ENCODE measurements at regions not wholly inside any gene's neighbourhood (a gene's known extent, or its start where the extent isn't known, plus 50 kb on each side); places are given as distances from the start of the nearest gene placed in this dataset.
"Not testable (repeated sequence)": the region's sequence is repeated elsewhere in the genome, so short reads cannot be mapped to it uniquely, and the experiment has no call there.

DNA sequence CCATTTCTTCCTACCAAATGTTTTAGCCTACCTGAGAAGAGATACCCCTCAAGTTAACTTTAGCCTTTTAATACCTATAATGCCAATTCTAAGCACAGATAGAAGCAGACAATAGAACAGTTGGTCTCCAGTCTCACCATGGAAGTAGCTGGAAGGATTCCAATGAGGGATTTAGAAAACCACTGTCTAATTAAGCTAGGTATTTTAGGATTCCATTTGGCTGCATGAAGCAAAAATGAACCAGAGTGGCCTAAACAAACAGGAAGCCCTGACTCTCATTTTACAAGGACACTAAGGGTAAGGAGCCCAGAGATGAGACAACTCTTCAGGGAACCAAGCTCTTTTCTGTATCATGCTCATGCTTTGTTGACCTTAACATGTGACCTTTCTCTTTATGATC is 199.2 kb downstream of the ALDH8A1 start:
- no peak overlapping the region for H2AFZ ChIP-seq (ENCODE audit: low read length)
- H3K4me2 ChIP-seq (ENCODE audit: low read depth, low read length), result no peak overlapping the region
- no peak for DNase-seq
- no peaks in the 10 kb centered on the region for H3K36me3 ChIP-seq (replicated peaks; ENCODE audit: insufficient read depth, low read length)
- no peaks in the 10 kb centered on the region for H3K4me1 ChIP-seq (ENCODE audit: low read length)
- TF ChIP-seq, protein P1, sequence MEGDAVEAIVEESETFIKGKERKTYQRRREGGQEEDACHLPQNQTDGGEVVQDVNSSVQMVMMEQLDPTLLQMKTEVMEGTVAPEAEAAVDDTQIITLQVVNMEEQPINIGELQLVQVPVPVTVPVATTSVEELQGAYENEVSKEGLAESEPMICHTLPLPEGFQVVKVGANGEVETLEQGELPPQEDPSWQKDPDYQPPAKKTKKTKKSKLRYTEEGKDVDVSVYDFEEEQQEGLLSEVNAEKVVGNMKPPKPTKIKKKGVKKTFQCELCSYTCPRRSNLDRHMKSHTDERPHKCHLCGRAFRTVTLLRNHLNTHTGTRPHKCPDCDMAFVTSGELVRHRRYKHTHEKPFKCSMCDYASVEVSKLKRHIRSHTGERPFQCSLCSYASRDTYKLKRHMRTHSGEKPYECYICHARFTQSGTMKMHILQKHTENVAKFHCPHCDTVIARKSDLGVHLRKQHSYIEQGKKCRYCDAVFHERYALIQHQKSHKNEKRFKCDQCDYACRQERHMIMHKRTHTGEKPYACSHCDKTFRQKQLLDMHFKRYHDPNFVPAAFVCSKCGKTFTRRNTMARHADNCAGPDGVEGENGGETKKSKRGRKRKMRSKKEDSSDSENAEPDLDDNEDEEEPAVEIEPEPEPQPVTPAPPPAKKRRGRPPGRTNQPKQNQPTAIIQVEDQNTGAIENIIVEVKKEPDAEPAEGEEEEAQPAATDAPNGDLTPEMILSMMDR (IDR thresholded peaks at IDR 0.05; ENCODE audit: low read length), result no peak
- TF ChIP-seq EZH2phosphoT487 (IDR thresholded peaks at IDR 0.05; ENCODE audit: low read length) (no peak), EZH2 (optimal IDR thresholded peaks at IDR 0.05; ENCODE audit: low read depth, low read length) (no peak)
- H3K4me3 ChIP-seq (ENCODE audit: low read length), result no peak overlapping the region
- H3K79me2 ChIP-seq (ENCODE audit: low read length), result no peaks in the 10 kb centered on the region
- H3K9me3 ChIP-seq (replicated peaks; ENCODE audit: insufficient read depth, low read length), result no peaks in the 10 kb centered on the region
- no peak overlapping the region for H3K27ac ChIP-seq (ENCODE audit: low read length)
- no peaks in the 10 kb centered on the region for H4K20me1 ChIP-seq (ENCODE audit: insufficient read depth, low read length)
- H3K9me2 ChIP-seq (replicated peaks; ENCODE audit: insufficient read depth, low read length), result no peaks in the 10 kb centered on the region
- no peaks in the 10 kb centered on the region for H3F3A ChIP-seq (ENCODE audit: insufficient read depth, low read length)
- no peak overlapping the region for H3K9ac ChIP-seq (ENCODE audit: low read length)
- H3K27me3 ChIP-seq (replicated peaks; ENCODE audit: insufficient read depth, low read length), result no peaks in the 10 kb centered on the region

- H3K36me3 ChIP-seq (replicated peaks; ENCODE audit: insufficient read depth, low read length), result no peaks in the 10 kb centered on the region
- no peaks in the 10 kb centered on the region for H4K20me1 ChIP-seq (ENCODE audit: insufficient read depth, low read length)
- no peak overlapping the region for H3K9ac ChIP-seq (ENCODE audit: low read length)
- no peaks in the 10 kb centered on the region for H3K9me3 ChIP-seq (replicated peaks; ENCODE audit: insufficient read depth, low read length)
- no peaks in the 10 kb centered on the region for H3K79me2 ChIP-seq (ENCODE audit: low read length)
- DNase-seq, result no peak
- no peaks in the 10 kb centered on the region for H3K27me3 ChIP-seq (replicated peaks; ENCODE audit: insufficient read depth, low read length)
- H2AFZ ChIP-seq (ENCODE audit: low read length), result no peak overlapping the region
- H3K27ac ChIP-seq (ENCODE audit: low read length), result no peak overlapping the region
- no peak overlapping the region for H3K4me2 ChIP-seq (ENCODE audit: low read depth, low read length)
- H3K4me3 ChIP-seq (ENCODE audit: low read length), result no peak overlapping the region
- no peak for TF ChIP-seq EZH2phosphoT487 (IDR thresholded peaks at IDR 0.05; ENCODE audit: low read length)
- no peak for TF ChIP-seq EZH2 (optimal IDR thresholded peaks at IDR 0.05; ENCODE audit: low read depth, low read length)
- TF ChIP-seq, protein P1 (IDR thresholded peaks at IDR 0.05; ENCODE audit: low read length), result no peak
- no peaks in the 10 kb centered on the region for H3K4me1 ChIP-seq (ENCODE audit: low read length)
- no peaks in the 10 kb centered on the region for H3K9me2 ChIP-seq (replicated peaks; ENCODE audit: insufficient read depth, low read length)
- H3F3A ChIP-seq (ENCODE audit: insufficient read depth, low read length), result no peaks in the 10 kb centered on the region
Measured at GRCh38 chr6:134748484-134748883, 201.4 kb downstream of the ALDH8A1 start.

- H3K9me2 ChIP-seq (replicated peaks; ENCODE audit: insufficient read depth, low read length); H3K4me1 ChIP-seq (ENCODE audit: low read length); H3K9ac ChIP-seq (ENCODE audit: low read length); H2AFZ ChIP-seq (ENCODE audit: low read length); H3F3A ChIP-seq (ENCODE audit: insufficient read depth, low read length); H3K4me2 ChIP-seq (ENCODE audit: low read depth, low read length); DNase-seq; H3K9me3 ChIP-seq (replicated peaks; ENCODE audit: insufficient read depth, low read length); H4K20me1 ChIP-seq (ENCODE audit: insufficient read depth, low read length); H3K27ac ChIP-seq (ENCODE audit: low read length); H3K27me3 ChIP-seq (replicated peaks; ENCODE audit: insufficient read depth, low read length); H3K4me3 ChIP-seq (ENCODE audit: low read length); H3K79me2 ChIP-seq (ENCODE audit: low read length); H3K36me3 ChIP-seq (replicated peaks; ENCODE audit: insufficient read depth, low read length): not testable (repeated sequence)
Measured at GRCh38 chr6:134747197-134747596, 202.7 kb downstream of the ALDH8A1 start.

DNA sequence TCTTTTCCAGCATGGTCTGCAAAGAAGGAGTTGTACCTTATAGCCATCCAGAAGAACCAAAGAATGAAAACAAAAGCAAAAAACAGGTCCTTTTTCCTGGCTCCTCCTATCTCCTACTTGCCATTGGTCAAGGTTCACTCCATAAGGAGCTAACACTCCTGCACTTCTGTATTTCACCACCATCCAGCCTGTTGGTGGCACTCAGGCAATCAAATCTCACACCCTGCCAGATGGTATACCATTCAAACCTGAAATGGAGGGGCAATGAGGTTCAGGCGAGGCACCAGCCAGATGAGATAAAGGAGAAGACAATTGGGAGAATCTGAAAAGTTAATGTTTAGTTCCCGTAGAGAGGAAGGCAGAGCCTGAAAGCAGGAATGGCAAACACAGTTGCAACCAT is 203.8 kb downstream of the ALDH8A1 start:
- no peak overlapping the region for H3K9ac ChIP-seq (ENCODE audit: low read length)
- H2AFZ ChIP-seq (ENCODE audit: low read length), result no peak overlapping the region
- no peaks in the 10 kb centered on the region for H3K9me2 ChIP-seq (replicated peaks; ENCODE audit: insufficient read depth, low read length)

GRCh38 chr6:134745192-134745591 is 204.7 kb downstream of the ALDH8A1 start:
- DNase-seq; H3K27ac ChIP-seq (ENCODE audit: low read length); H3K9me3 ChIP-seq (replicated peaks; ENCODE audit: insufficient read depth, low read length); H3F3A ChIP-seq (ENCODE audit: insufficient read depth, low read length); H2AFZ ChIP-seq (ENCODE audit: low read length); H3K4me2 ChIP-seq (ENCODE audit: low read depth, low read length); H3K27me3 ChIP-seq (replicated peaks; ENCODE audit: insufficient read depth, low read length); H3K4me1 ChIP-seq (ENCODE audit: low read length); H3K9me2 ChIP-seq (replicated peaks; ENCODE audit: insufficient read depth, low read length); H3K4me3 ChIP-seq (ENCODE audit: low read length); H3K36me3 ChIP-seq (replicated peaks; ENCODE audit: insufficient read depth, low read length); H4K20me1 ChIP-seq (ENCODE audit: insufficient read depth, low read length); H3K79me2 ChIP-seq (ENCODE audit: low read length); H3K9ac ChIP-seq (ENCODE audit: low read length): not testable (repeated sequence)

More for the DNA sequence above, 203.8 kb downstream of the ALDH8A1 start:
- H3K27ac ChIP-seq (ENCODE audit: low read length), result no peak overlapping the region
- no peaks in the 10 kb centered on the region for H3K9me3 ChIP-seq (replicated peaks; ENCODE audit: insufficient read depth, low read length)
- TF ChIP-seq EZH2 (optimal IDR thresholded peaks at IDR 0.05; ENCODE audit: low read depth, low read length) (no peak), EZH2phosphoT487 (IDR thresholded peaks at IDR 0.05; ENCODE audit: low read length) (no peak)
- TF ChIP-seq, protein P1 (IDR thresholded peaks at IDR 0.05; ENCODE audit: low read length), result no peak
- no peak overlapping the region for H3K4me2 ChIP-seq (ENCODE audit: low read depth, low read length)
- no peaks in the 10 kb centered on the region for H4K20me1 ChIP-seq (ENCODE audit: insufficient read depth, low read length)
- H3K4me3 ChIP-seq (ENCODE audit: low read length), result no peak overlapping the region
- no peaks in the 10 kb centered on the region for H3K36me3 ChIP-seq (replicated peaks; ENCODE audit: insufficient read depth, low read length)
- no peaks in the 10 kb centered on the region for H3K4me1 ChIP-seq (ENCODE audit: low read length)
- H3F3A ChIP-seq (ENCODE audit: insufficient read depth, low read length), result no peaks in the 10 kb centered on the region
- no peaks in the 10 kb centered on the region for H3K79me2 ChIP-seq (ENCODE audit: low read length)
- no peak for DNase-seq
- no peaks in the 10 kb centered on the region for H3K27me3 ChIP-seq (replicated peaks; ENCODE audit: insufficient read depth, low read length)
